Left kidney (tissue), 1 donor: ENCODE measurements at regions not wholly inside any gene's neighbourhood (a gene's known extent, or its start where the extent isn't known, plus 50 kb on each side); places are given as distances from the start of the nearest gene placed in this dataset.
"Not testable (repeated sequence)": the region's sequence is repeated elsewhere in the genome, so short reads cannot be mapped to it uniquely, and the experiment has no call there.

Experiments used
- DNase-seq: peaks from one replicate; pipeline ENCODE4 v3.0.0-alpha.2; 2013

GRCh38 chr4:20046931-20047677 lies 204.6 kb upstream of the SLIT2 start:
- DNase-seq = no peak

- DNase-seq = no peak
Measured at GRCh38 chr4:20046179-20046578, 205.5 kb upstream of the SLIT2 start.

- DNase-seq = no peak
Measured at GRCh38 chr4:20044966-20045365, 206.7 kb upstream of the SLIT2 start.

GRCh38 chr4:20044502-20044911 lies 207.2 kb upstream of the SLIT2 start:
- DNase-seq = no peak

- DNase-seq = no peak
Measured at GRCh38 chr4:20043991-20044390, 207.7 kb upstream of the SLIT2 start.

- no peak for DNase-seq
Measured at GRCh38 chr4:20042769-20043168, 208.9 kb upstream of the SLIT2 start.

GRCh38 chr4:20041839-20042407 lies 209.8 kb upstream of the SLIT2 start:
- DNase-seq = no peak

GRCh38 chr4:20037745-20038144 lies 214.0 kb upstream of the SLIT2 start:
- no peak for DNase-seq

GRCh38 chr4:20030108-20030507 lies 221.6 kb upstream of the SLIT2 start:
- DNase-seq = no peak

- no peak for DNase-seq
Measured at GRCh38 chr4:20028645-20029044, 223.1 kb upstream of the SLIT2 start.

- no peak for DNase-seq
Measured at GRCh38 chr4:20026456-20026855, 225.2 kb upstream of the SLIT2 start.

- DNase-seq = no peak
Measured at GRCh38 chr4:20022471-20022870, 229.2 kb upstream of the SLIT2 start.

- DNase-seq = no peak
Measured at GRCh38 chr4:20020056-20020455, 231.6 kb upstream of the SLIT2 start.

- no peak for DNase-seq
Measured at GRCh38 chr4:20019310-20020015, 232.2 kb upstream of the SLIT2 start.

GRCh38 chr4:20017777-20018115 lies 234.0 kb upstream of the SLIT2 start:
- no peak for DNase-seq

GRCh38 chr4:20017070-20017776 lies 234.5 kb upstream of the SLIT2 start:
- DNase-seq = no peak

- DNase-seq = no peak
Measured at GRCh38 chr4:20015636-20016224, 236.0 kb upstream of the SLIT2 start.

- DNase-seq = not testable (repeated sequence)
Measured at GRCh38 chr4:20003836-20004558, 247.7 kb upstream of the SLIT2 start.

GRCh38 chr4:19999775-20000414 lies 251.8 kb upstream of the SLIT2 start:
- no peak for DNase-seq

- DNase-seq = no peak
Measured at GRCh38 chr4:19999276-19999675, 252.4 kb upstream of the SLIT2 start.

- DNase-seq = no peak
Measured at GRCh38 chr4:19993242-19993641, 258.5 kb upstream of the SLIT2 start.
